Neural cell (in vitro differentiated cells): ENCODE measurements at regions not wholly inside any gene's neighbourhood (a gene's known extent, or its start where the extent isn't known, plus 50 kb on each side); places are given as distances from the start of the nearest gene placed in this dataset.

ENCODE experiments used
- H2AFZ ChIP-seq: fragments of 200-600, 300-800 bp; sonication (generic), shearing (Covaris generic); 2 replicates; pipeline ENCODE4 v1.6.0; 2014; ENCODE audit warnings: low read depth, mild to moderate bottlenecking, antibody characterized with exemption, low read length, moderate library complexity
- H3F3A ChIP-seq: fragments of 200-600 bp; shearing (Covaris generic); 2 replicates; pipeline ENCODE4 v1.6.1; 2016; ENCODE audit warnings: mild to moderate bottlenecking, moderate library complexity, mixed read lengths, antibody characterized with exemption, low read length; ENCODE audit not compliant: insufficient read depth, poor library complexity, severe bottlenecking
- H3K27ac ChIP-seq: fragments of 200-600, 300-800 bp; sonication (generic), shearing (Covaris generic); 2 replicates; pipeline ENCODE4 v1.5.1; 2014; ENCODE audit warnings: mild to moderate bottlenecking, low read length, moderate library complexity
- H3K27me3 ChIP-seq: fragments of 300-800, 200-600 bp; sonication (generic), shearing (Covaris generic); 2 replicates; pipeline ENCODE4 v1.6.0; 2014; ENCODE audit warnings: mild to moderate bottlenecking, low read depth, low read length, moderate library complexity; ENCODE audit not compliant: insufficient read depth
- H3K36me3 ChIP-seq: fragments of 300-800, 200-600 bp; sonication (generic), shearing (Covaris generic); 2 replicates; pipeline ENCODE4 v1.5.1; 2014; ENCODE audit warnings: mild to moderate bottlenecking, antibody characterized with exemption, low read length, moderate library complexity; ENCODE audit not compliant: insufficient read depth
- H3K4me2 ChIP-seq: fragments of 300-800, 200-600 bp; sonication (generic), shearing (Covaris generic); 2 replicates; pipeline ENCODE4 v1.6.0; 2014; ENCODE audit warnings: mild to moderate bottlenecking, low read length
- H3K4me3 ChIP-seq: fragments of 300-800, 200-600 bp; sonication (generic), shearing (Covaris generic); 2 replicates; pipeline ENCODE4 v1.5.1; 2014; ENCODE audit warnings: mild to moderate bottlenecking, low read length, moderate library complexity
- H3K79me2 ChIP-seq: fragments of 200-600 bp; shearing (Covaris generic); replicated peaks from 2 replicates; pipeline ENCODE4 v1.6.0; 2014; ENCODE audit warnings: mild to moderate bottlenecking, low read length, moderate library complexity; ENCODE audit not compliant: insufficient read depth
- H3K9ac ChIP-seq: fragments of 300-800, 200-600 bp; sonication (generic), shearing (Covaris generic); 2 replicates; pipeline ENCODE4 v1.6.1; 2016; ENCODE audit warnings: mild to moderate bottlenecking, low read length, mixed read lengths
- H3K9me2 ChIP-seq: fragments of 200-600 bp; shearing (Covaris generic); 2 replicates; pipeline ENCODE4 v1.6.1; 2016; ENCODE audit warnings: mild to moderate bottlenecking, low read length, mixed read lengths; ENCODE audit not compliant: insufficient read depth
- H3K9me3 ChIP-seq: fragments of 200-600, 300-800 bp; sonication (generic), shearing (Covaris generic); 2 replicates; pipeline ENCODE4 v1.6.1; 2016; ENCODE audit warnings: mild to moderate bottlenecking, mixed run types, low read length, moderate library complexity, mixed read lengths
- H4K20me1 ChIP-seq: fragments of 200-600 bp; shearing (Covaris generic); 2 replicates; pipeline ENCODE4 v1.6.1; 2016; ENCODE audit warnings: mild to moderate bottlenecking, mixed run types; ENCODE audit not compliant: insufficient read depth
- EP300 ChIP-seq: fragments of 450-650 bp; conservative IDR thresholded peaks from 2 replicates; pipeline ENCODE4 v1.6.1; 2014; ENCODE audit warnings: antibody characterized with exemption, mild to moderate bottlenecking, moderate library complexity; ENCODE audit not compliant: poor library complexity, severe bottlenecking
- EZH2 ChIP-seq: fragments of 200-600, 300-800 bp; shearing (Covaris generic), sonication (generic); IDR thresholded peaks from 2 replicates; pipeline ENCODE4 v1.6.1; 2014; ENCODE audit warnings: antibody characterized with exemption, low read length, borderline replicate concordance, mild to moderate bottlenecking; ENCODE audit not compliant: insufficient read depth, poor library complexity, severe bottlenecking
- MXI1 ChIP-seq: fragments of 450-650 bp; conservative IDR thresholded peaks from 2 replicates; pipeline ENCODE4 v1.6.1; 2014; ENCODE audit warnings: antibody characterized with exemption, mild to moderate bottlenecking; ENCODE audit not compliant: poor library complexity, severe bottlenecking
- POLR2AphosphoS5 ChIP-seq: IDR thresholded peaks from 2 replicates; pipeline ENCODE4 v1.6.1; 2012
- RAD21 ChIP-seq: fragments of 450-650 bp; conservative IDR thresholded peaks from 2 replicates; pipeline ENCODE4 v1.6.1; 2014; ENCODE audit warnings: antibody characterized with exemption, mild to moderate bottlenecking, moderate library complexity
- SMC3 ChIP-seq: fragments of 450-650 bp; conservative IDR thresholded peaks from 2 replicates; pipeline ENCODE4 v1.6.1; 2014; ENCODE audit warnings: antibody characterized with exemption, mild to moderate bottlenecking, moderate library complexity; ENCODE audit not compliant: poor library complexity
- TAF1 ChIP-seq: IDR thresholded peaks from 2 replicates; pipeline ENCODE4 v1.6.1; 2012; ENCODE audit warnings: low read depth
- TF ChIP-seq, protein P1 (sequence below): fragments of 450-650 bp; IDR thresholded peaks from 2 replicates; pipeline ENCODE4 v1.5.1; 2014; ENCODE audit warnings: antibody characterized with exemption, mild to moderate bottlenecking, moderate library complexity; ENCODE audit not compliant: poor library complexity, severe bottlenecking
- TF ChIP-seq, protein P2 (sequence below): IDR thresholded peaks from 2 replicates; pipeline ENCODE4 v1.6.1; 2012; ENCODE audit warnings: borderline replicate concordance

DNA sequence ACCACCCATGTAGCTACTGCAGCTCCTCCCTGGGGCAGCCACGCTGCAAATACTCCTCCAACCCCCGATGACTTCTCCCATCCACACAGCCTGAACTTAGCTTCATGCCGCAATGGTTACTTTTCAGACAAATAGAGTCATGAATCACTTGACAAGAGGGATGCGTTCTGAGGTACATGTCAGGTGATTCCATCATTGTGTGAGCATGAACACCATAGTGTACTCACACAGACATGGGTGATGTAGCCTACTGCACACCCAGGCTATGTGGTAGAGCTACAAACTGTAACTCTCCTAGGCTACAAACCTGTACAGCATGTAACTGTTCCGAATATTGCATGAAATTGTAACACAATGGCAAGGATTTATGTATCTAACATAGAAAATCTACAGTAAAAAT is 298.5 kb upstream of the SLC35B3 start:
- Histone ChIP-seq H3K4me2 (no peak overlapping the region), H3K27me3 (no peaks in the 10 kb centered on the region), H3K4me3 (no peak overlapping the region), H3K27ac (no peak overlapping the region), H3K36me3 (no peaks in the 10 kb centered on the region), H3K9ac (no peak overlapping the region), H3K79me2 (no peaks in the 10 kb centered on the region), H4K20me1 (no peaks in the 10 kb centered on the region), H3K9me3 (no peaks in the 10 kb centered on the region), H3F3A (no peaks in the 10 kb centered on the region), H3K9me2 (no peaks in the 10 kb centered on the region), H2AFZ (no peak overlapping the region)
- TF ChIP-seq EZH2 = no peak
- no peak for TF ChIP-seq MXI1
- no peak for TF ChIP-seq SMC3
- TF ChIP-seq, protein P1, sequence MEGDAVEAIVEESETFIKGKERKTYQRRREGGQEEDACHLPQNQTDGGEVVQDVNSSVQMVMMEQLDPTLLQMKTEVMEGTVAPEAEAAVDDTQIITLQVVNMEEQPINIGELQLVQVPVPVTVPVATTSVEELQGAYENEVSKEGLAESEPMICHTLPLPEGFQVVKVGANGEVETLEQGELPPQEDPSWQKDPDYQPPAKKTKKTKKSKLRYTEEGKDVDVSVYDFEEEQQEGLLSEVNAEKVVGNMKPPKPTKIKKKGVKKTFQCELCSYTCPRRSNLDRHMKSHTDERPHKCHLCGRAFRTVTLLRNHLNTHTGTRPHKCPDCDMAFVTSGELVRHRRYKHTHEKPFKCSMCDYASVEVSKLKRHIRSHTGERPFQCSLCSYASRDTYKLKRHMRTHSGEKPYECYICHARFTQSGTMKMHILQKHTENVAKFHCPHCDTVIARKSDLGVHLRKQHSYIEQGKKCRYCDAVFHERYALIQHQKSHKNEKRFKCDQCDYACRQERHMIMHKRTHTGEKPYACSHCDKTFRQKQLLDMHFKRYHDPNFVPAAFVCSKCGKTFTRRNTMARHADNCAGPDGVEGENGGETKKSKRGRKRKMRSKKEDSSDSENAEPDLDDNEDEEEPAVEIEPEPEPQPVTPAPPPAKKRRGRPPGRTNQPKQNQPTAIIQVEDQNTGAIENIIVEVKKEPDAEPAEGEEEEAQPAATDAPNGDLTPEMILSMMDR = no peak
- TF ChIP-seq EP300 = no peak

DNA sequence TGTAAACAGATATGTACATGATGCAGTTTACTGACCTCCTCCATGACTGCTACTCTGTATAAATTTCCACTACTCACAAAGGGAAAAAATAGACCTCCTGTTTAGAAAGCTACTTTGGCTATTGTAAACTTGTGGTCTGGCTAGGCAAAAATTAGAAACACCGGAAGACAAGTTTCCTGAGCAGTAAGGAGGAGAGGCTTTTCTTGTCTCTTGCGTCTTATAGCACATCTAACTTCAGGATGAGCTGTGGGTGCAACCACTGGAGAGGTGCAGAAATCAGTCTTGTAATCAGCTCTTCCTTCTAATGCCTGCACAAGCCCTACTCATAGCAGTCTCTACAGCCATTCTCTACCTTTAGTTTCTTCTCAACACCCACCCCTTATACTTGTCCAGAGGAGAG is 296.5 kb upstream of the SLC35B3 start:
- Histone ChIP-seq H3K27ac (no peak overlapping the region), H3F3A (no peaks in the 10 kb centered on the region), H3K9me3 (no peaks in the 10 kb centered on the region), H2AFZ (no peak overlapping the region), H3K9ac (no peak overlapping the region), H3K4me2 (no peak overlapping the region), H4K20me1 (no peaks in the 10 kb centered on the region), H3K79me2 (no peaks in the 10 kb centered on the region), H3K27me3 (no peaks in the 10 kb centered on the region), H3K36me3 (no peaks in the 10 kb centered on the region), H3K9me2 (no peaks in the 10 kb centered on the region), H3K4me3 (no peak overlapping the region)
- TF ChIP-seq SMC3 = no peak
- no peak for TF ChIP-seq TAF1
- TF ChIP-seq RAD21 = no peak
- TF ChIP-seq EP300 = no peak
- TF ChIP-seq, protein P1 = no peak
- TF ChIP-seq POLR2AphosphoS5 = no peak
- TF ChIP-seq, protein P2, sequence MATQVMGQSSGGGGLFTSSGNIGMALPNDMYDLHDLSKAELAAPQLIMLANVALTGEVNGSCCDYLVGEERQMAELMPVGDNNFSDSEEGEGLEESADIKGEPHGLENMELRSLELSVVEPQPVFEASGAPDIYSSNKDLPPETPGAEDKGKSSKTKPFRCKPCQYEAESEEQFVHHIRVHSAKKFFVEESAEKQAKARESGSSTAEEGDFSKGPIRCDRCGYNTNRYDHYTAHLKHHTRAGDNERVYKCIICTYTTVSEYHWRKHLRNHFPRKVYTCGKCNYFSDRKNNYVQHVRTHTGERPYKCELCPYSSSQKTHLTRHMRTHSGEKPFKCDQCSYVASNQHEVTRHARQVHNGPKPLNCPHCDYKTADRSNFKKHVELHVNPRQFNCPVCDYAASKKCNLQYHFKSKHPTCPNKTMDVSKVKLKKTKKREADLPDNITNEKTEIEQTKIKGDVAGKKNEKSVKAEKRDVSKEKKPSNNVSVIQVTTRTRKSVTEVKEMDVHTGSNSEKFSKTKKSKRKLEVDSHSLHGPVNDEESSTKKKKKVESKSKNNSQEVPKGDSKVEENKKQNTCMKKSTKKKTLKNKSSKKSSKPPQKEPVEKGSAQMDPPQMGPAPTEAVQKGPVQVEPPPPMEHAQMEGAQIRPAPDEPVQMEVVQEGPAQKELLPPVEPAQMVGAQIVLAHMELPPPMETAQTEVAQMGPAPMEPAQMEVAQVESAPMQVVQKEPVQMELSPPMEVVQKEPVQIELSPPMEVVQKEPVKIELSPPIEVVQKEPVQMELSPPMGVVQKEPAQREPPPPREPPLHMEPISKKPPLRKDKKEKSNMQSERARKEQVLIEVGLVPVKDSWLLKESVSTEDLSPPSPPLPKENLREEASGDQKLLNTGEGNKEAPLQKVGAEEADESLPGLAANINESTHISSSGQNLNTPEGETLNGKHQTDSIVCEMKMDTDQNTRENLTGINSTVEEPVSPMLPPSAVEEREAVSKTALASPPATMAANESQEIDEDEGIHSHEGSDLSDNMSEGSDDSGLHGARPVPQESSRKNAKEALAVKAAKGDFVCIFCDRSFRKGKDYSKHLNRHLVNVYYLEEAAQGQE = no peak
- TF ChIP-seq EZH2 = no peak
- TF ChIP-seq MXI1 = no peak
